HG02840 (cell line): ENCODE measurements at regions not wholly inside any gene's neighbourhood (a gene's known extent, or its start where the extent isn't known, plus 50 kb on each side); places are given as distances from the start of the nearest gene placed in this dataset.
A peak's percentile ranks its signal among the peaks of the same experiment; 100 is the strongest.
"Not testable (repeated sequence)": the region's sequence is repeated elsewhere in the genome, so short reads cannot be mapped to it uniquely, and the experiment has no call there.

Source experiments
- ATAC-seq: cut with Tn5 transposase; IDR thresholded peaks from one replicate; pipeline ENCODE4 v1.9.1; 2021; ENCODE audit warnings: mild to moderate bottlenecking, moderate library complexity, moderate number of reproducible peaks; ENCODE audit not compliant: unreplicated experiment, low FRiP score

DNA sequence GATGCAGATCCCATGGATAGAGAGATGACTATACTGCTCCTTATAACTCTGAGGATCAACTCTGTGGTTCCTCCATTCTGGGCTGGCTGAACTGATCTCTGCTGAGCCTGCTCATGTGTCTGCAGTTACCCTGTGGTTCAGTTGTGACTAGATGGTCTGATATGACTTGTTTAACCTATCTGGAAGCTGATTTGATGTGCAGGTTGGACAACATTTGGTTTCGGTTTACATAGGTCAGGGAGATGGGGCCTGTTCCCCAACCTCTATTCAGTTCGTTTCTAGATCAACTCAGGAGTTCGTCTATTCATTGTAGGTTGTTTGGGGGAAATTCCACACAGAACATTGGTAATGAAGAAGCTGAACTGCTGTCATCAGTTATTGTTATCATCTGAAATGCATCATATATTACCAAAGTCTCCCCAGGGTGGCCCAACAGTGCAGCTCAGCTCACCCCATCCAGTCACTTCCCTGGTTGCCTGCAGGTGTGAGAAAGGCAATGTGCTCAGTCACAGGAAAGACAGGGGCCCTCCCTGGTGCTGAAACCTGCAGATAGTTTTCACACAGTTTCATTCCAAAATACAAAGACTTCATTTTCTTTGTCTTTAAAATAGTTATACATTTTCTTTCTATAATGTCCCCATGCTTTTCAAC is 415.0 kb downstream of the RPIA start:
- peak; percentile 60 for ATAC-seq

- ATAC-seq = not testable (repeated sequence)
Observed at GRCh38 chr2:89112434-89112833, 421.0 kb downstream of the RPIA start.

- not testable (repeated sequence) for ATAC-seq
Observed at GRCh38 chr2:89113286-89113685, 421.8 kb downstream of the RPIA start.

DNA sequence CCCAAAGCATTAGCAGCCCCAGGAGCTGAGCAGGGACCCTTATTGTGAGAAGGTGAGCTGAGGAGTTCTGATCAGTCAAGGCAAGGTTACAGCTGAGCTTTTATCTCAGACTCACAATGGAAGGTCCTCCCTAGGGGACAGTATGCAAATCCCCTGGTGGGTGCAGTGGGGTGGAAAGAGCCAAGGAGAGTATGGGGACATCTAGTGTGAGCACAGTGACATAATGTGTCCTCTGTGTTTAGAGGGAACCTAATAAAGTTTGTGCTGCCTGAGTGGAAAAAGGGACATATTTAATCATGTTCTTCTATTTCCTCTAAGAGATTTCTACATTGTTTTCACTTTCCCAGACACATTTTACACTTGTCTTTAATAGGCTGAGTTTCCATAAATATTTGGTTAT is 438.0 kb downstream of the RPIA start:
- not testable (repeated sequence) for ATAC-seq

DNA sequence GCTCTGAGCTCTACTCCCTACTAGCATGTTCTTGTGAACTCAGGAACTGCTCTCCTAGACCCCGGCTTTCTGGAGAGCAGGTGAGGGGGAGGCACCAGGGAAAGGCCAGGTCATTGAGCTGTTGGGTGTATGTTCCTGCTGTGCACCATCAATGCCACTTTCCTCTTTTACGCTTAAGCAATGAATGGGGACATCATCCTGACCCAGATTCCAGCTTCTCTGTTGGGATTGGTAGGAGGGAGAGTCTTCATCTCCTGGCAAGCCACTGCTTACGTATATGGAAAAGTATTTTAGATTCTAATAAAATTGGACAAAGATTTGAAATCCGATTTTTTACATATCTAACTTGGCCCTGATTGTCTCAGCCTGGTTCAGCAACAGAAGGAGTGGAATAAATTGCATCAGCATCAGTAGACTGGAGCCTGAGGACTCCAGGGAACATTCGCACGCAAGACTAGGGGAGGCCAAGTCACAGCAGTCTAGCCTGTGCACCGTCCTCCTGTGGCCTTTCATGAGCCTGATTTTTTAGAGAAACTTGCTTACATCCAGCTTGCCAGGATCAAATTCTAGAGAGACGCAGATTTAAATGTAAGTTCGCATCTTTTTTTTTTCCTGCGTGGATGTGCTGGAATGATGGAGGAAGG is 439.3 kb downstream of the RPIA start:
- not testable (repeated sequence) for ATAC-seq

GRCh38 chr2:89142959-89143358 is 451.5 kb downstream of the RPIA start:
- peak; percentile 69 for ATAC-seq

- not testable (repeated sequence) for ATAC-seq
Observed at GRCh38 chr2:89145342-89145741, 453.9 kb downstream of the RPIA start.

- ATAC-seq = not testable (repeated sequence)
Observed at GRCh38 chr2:89148256-89148655, 456.8 kb downstream of the RPIA start.

- ATAC-seq = not testable (repeated sequence)
Observed at GRCh38 chr2:89151699-89152098, 460.2 kb downstream of the RPIA start.

GRCh38 chr2:89152501-89152900 is 461.0 kb downstream of the RPIA start:
- not testable (repeated sequence) for ATAC-seq

DNA sequence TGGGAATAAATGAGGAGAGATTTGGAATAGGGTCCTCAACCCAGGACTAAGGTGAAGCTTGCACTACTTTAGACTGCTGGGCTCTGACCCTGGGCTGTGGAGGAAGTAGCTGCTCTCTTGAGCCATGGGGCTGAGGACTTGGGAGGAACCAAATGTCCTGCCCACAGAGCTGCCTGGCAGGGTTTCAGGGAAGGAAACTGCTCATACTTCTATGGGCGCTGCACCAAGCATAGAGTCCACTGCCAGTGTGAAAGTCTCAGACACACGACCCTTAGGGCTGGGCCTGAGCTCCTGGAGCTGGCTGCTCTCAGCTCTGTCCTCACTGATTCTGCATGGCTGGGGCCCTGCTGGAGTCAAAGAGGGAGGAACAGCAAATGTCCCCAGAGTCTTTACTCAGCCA is 461.7 kb downstream of the RPIA start:
- not testable (repeated sequence) for ATAC-seq

- ATAC-seq = not testable (repeated sequence)
Observed at GRCh38 chr2:89154247-89154682, 462.8 kb downstream of the RPIA start.

- not testable (repeated sequence) for ATAC-seq
Observed at GRCh38 chr2:89160306-89160705, 468.8 kb downstream of the RPIA start.

GRCh38 chr2:89161626-89162025 is 470.2 kb downstream of the RPIA start:
- ATAC-seq = not testable (repeated sequence)

GRCh38 chr2:89170506-89171173 is 479.2 kb downstream of the RPIA start:
- ATAC-seq = not testable (repeated sequence)

DNA sequence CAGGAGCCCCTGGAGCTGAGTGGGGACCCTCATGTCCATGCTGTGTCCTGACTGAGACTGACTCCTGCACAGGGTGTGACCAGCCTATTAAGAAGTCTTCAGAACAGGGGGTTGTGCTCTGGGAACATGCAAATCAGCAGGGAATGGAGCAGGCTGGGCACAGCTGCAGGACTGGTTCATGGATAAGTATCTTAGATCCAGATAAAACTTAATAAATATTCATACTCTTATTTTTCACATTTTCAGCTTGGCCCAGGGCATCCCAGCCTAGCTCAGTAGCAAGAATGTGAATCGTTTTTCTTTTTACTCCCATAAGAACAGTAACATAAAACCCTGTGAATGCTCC is 479.7 kb downstream of the RPIA start:
- ATAC-seq = not testable (repeated sequence)

- ATAC-seq = not testable (repeated sequence)
Observed at GRCh38 chr2:89177004-89177403, 485.5 kb downstream of the RPIA start.

- not testable (repeated sequence) for ATAC-seq
Observed at GRCh38 chr2:89182221-89182620, 490.7 kb downstream of the RPIA start.

GRCh38 chr2:89184746-89185145 is 493.3 kb downstream of the RPIA start:
- ATAC-seq = not testable (repeated sequence)

DNA sequence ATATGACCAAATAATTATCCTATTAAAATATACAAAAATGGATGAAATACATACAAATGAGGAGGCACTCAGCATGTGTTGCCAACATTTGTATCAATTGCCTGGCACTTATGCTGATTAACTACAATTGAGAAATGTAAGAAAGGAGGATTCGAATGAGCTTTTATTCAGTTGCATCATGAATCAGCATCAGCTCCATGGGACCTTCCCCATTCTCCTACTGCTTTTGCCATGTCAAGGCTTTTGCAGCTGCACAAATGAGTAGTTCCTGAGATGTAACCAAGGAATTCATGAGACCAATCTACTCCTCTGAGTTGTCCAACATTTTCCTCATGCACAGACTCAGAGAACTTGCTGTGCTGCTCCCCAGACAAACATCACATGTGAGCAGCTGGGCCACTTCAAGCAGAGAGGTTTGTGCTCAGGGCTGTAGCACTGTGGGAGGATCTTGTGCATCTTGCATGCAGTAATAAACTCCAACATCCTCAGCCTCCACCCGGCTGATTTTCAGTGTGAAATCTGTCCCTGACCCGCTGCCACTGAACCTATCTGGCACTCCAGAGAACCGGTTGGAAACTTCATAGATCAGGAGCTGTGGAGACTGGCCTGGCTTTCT is 504.3 kb downstream of the RPIA start:
- not testable (repeated sequence) for ATAC-seq

DNA sequence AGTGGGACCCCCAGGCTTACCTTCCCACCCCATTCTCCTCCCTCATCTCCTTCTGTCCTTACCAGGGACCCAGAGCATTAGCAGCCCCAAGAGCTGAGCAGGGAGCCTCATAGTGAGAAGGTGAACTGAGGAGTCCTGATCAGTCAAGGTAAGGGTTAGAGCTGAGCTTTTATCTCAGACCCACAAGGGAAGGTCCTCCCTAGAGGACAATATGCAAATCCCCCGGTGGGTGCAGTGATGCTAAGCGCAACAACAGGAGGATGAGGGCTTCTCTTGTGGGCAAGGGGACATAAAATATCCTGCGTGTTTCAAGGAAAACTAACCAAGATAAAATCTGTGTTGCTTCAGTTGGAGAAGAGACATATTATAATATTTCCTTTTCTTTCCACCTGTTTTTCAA is 505.2 kb downstream of the RPIA start:
- ATAC-seq = not testable (repeated sequence)
